Breast epithelium (tissue), 4 donors: ENCODE measurements at regions not wholly inside any gene's neighbourhood (a gene's known extent, or its start where the extent isn't known, plus 50 kb on each side); places are given as distances from the start of the nearest gene placed in this dataset.

Source experiments
- DNase-seq, 2 donors: peaks; one replicate each; pipeline ENCODE4 v3.0.0-alpha.2; 2019; ENCODE audit warnings: low spot score in 2 of 2
- H3K27ac ChIP-seq, 2 donors: fragments of 200-600 bp; sonication (generic) in 1 of 2; one replicate each; pipeline ENCODE4 v1.5.1; 2016 to 2019; ENCODE audit warnings: mild to moderate bottlenecking in 1 of 2
- H3K27me3 ChIP-seq, 2 donors: fragments of 200-600 bp; sonication (generic) in 1 of 2; one replicate each; pipeline versions ENCODE4 v1.5.1 to v1.6.0; 2017 to 2019; ENCODE audit warnings: control low read depth in 1 of 2, mild to moderate bottlenecking in 1 of 2
- H3K36me3 ChIP-seq: fragments of 200-600 bp; one replicate; pipeline ENCODE4 v1.5.1; 2019
- H3K4me1 ChIP-seq, 2 donors: fragments of 200-600 bp; sonication (generic); one replicate each; pipeline ENCODE4 v1.5.1; 2016 to 2019; ENCODE audit warnings: control low read depth in 1 of 2
- H3K4me3 ChIP-seq, 3 donors: fragments of 200-600 bp; sonication (generic); 1 replicate in 2 of 3; 2 replicates in 1 of 3; pipeline ENCODE4 v1.5.1; 2016 to 2019; ENCODE audit warnings: mild to moderate bottlenecking in 3 of 3, moderate library complexity in 2 of 3
- H3K9me3 ChIP-seq, 2 donors: fragments of 200-600 bp; sonication (generic) in 1 of 2; one replicate each; pipeline ENCODE4 v1.5.1; 2016 to 2019; ENCODE audit warnings: control low read depth in 1 of 2
- POLR2A ChIP-seq: fragments of 450-650 bp; IDR thresholded peaks from one replicate; pipeline ENCODE4 v1.6.1; 2016; ENCODE audit warnings: antibody characterized with exemption, mild to moderate bottlenecking, moderate library complexity
- POLR2AphosphoS5 ChIP-seq, 3 donors: sonication (generic); formaldehyde crosslinking; IDR thresholded peaks; one replicate each; pipeline ENCODE4 v1.6.1; 2017; ENCODE audit warnings: antibody characterized with exemption in 3 of 3
- intact Hi-C: fragments of 100-400 bp; cut with DNase I; formaldehyde crosslinking; loops from one replicate; pipeline ENCODE4 v1.15.1; 2023; ENCODE audit warnings: low total_unique reads
- TF ChIP-seq, protein P1 (sequence below), 3 donors: fragments of 450-650 bp; IDR thresholded peaks; one replicate each; pipeline ENCODE4 v1.5.1; 2016 to 2017; ENCODE audit warnings: antibody characterized with exemption in 3 of 3, mild to moderate bottlenecking in 3 of 3, moderate library complexity in 3 of 3

DNA sequence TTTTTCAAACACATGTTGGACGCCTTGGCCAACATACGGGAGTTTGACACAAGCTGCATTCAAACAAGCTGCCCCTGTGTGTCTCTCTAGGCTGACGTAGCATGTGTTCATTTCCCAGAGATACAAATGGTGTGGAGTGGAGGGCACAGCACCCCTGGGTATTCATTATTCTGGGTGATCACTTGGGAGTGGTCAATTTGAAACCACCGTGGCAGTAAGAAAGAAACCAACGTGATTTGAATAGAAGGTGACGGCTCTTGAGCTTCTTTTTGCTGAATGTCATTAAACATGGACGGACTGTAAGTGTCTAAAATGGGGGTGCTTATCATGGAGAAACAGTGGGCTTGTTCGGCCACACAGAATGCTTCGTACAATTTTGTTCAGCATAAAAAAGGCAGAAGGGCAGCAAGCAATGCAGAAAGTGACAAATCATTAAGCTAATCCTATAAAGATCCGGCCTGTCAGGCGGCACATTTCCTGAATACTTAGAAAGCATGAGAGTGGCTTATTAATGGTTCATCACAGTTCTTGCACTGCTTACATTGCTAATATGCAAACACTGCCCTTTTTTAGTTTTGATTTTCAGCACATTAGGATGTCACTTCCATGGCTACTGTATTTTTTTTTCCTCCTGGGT, 1261.9 kb upstream of the CITED2 start:
- Histone ChIP-seq H3K27ac (no peak overlapping the region), H3K36me3 (no peaks in the 10 kb centered on the region), H3K4me1 (no peaks in the 10 kb centered on the region), H3K4me3 (no peak overlapping the region), H3K27me3 (no peaks in the 10 kb centered on the region), H3K9me3 (no peaks in the 10 kb centered on the region)
- intact Hi-C loops: no loop called here
- TF ChIP-seq, protein P1, sequence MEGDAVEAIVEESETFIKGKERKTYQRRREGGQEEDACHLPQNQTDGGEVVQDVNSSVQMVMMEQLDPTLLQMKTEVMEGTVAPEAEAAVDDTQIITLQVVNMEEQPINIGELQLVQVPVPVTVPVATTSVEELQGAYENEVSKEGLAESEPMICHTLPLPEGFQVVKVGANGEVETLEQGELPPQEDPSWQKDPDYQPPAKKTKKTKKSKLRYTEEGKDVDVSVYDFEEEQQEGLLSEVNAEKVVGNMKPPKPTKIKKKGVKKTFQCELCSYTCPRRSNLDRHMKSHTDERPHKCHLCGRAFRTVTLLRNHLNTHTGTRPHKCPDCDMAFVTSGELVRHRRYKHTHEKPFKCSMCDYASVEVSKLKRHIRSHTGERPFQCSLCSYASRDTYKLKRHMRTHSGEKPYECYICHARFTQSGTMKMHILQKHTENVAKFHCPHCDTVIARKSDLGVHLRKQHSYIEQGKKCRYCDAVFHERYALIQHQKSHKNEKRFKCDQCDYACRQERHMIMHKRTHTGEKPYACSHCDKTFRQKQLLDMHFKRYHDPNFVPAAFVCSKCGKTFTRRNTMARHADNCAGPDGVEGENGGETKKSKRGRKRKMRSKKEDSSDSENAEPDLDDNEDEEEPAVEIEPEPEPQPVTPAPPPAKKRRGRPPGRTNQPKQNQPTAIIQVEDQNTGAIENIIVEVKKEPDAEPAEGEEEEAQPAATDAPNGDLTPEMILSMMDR (IDR thresholded peaks at IDR 0.05): no peak
- no peak for TF ChIP-seq POLR2AphosphoS5 (IDR thresholded peaks at IDR 0.05)
- no peak for TF ChIP-seq POLR2A
- no peak for DNase-seq

DNA sequence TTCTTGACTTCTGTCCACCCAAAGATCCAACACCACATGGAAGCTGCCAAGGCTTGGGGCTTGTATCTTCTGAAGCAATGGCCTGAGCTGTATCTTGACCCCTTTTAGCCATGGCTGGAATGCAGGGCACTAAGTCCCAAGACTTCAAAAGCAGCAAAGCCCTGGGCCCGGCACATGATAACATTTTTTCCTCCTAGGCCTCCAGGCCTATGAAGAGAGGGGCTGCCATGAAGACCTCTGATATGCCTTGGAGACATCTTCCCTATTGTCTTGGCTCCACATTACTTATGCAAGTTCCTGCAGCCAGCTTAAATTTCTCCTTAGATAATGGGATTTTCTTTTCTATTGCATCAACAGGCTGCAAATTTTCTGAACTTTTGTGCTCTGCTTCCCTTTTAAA, 1252.6 kb upstream of the CITED2 start:
- no peak for DNase-seq
- H3K4me1 ChIP-seq: no peaks in the 10 kb centered on the region
- no peaks in the 10 kb centered on the region for H3K27me3 ChIP-seq
- peaks cover 14 to 26% of the 10 kb centered on the region in 2 donors for H3K9me3 ChIP-seq
- intact Hi-C loops: no loop called here
- no peak overlapping the region for H3K27ac ChIP-seq
- TF ChIP-seq POLR2AphosphoS5 (IDR thresholded peaks at IDR 0.05) (no peak), POLR2A (no peak)
- TF ChIP-seq, protein P1 (IDR thresholded peaks at IDR 0.05): no peak
- no peaks in the 10 kb centered on the region for H3K36me3 ChIP-seq
- no peak overlapping the region for H3K4me3 ChIP-seq

DNA sequence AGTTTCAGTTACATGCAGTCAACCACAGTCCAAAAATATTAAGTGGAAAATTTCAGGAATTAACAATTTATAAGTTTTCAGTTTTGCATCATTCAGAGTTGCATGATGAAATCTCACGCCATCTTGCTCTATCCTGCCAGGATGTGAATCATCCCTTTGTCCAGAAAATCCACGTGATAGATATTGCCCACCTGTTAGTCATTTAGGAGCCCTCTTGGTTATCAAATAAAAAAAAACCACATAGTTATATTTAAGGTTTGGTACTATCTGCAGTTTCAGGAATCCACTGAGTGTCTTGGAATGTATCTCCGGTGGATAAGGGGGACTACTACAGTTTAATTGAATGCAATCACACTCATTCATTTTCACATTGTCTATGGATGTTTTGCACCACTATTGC, 1249.0 kb upstream of the CITED2 start:
- DNase-seq: no peak
- Histone ChIP-seq H3K27ac (no peak overlapping the region), H3K36me3 (no peaks in the 10 kb centered on the region), H3K4me3 (no peak overlapping the region), H3K4me1 (no peaks in the 10 kb centered on the region), H3K9me3 (peaks cover 14 to 26% of the 10 kb centered on the region in 2 donors), H3K27me3 (no peaks in the 10 kb centered on the region)
- TF ChIP-seq POLR2A: no peak
- TF ChIP-seq, protein P1 (IDR thresholded peaks at IDR 0.05): no peak
- TF ChIP-seq POLR2AphosphoS5 (IDR thresholded peaks at IDR 0.05): no peak
- intact Hi-C loops: no loop called here

DNA sequence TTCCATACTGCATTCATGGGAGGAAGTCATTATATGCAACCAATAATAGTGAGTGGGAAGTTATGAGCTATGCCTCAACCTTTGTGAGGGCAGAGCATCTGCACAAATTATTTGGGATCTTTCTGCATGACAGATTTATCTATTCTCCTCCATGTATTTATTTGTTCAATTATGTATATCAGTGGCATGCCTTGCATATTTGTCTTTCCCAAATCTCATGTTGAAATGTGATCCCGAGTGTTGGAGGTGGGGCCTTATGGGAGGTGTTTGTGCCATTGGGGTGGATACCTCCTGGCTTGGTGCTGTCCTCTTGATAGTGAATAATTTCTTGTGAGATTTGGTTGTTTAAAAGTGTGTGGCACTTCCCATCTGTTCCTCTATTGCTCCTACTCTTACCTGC, 1246.0 kb upstream of the CITED2 start:
- H3K9me3 ChIP-seq: no peaks in the 10 kb centered on the region
- H3K4me1 ChIP-seq: no peaks in the 10 kb centered on the region
- intact Hi-C loops: no loop called here
- no peak for DNase-seq
- no peak overlapping the region for H3K4me3 ChIP-seq
- no peaks in the 10 kb centered on the region for H3K27me3 ChIP-seq
- no peak for TF ChIP-seq POLR2A
- TF ChIP-seq POLR2AphosphoS5 (IDR thresholded peaks at IDR 0.05): no peak
- TF ChIP-seq, protein P1 (IDR thresholded peaks at IDR 0.05): no peak
- H3K27ac ChIP-seq: no peak overlapping the region
- H3K36me3 ChIP-seq: no peaks in the 10 kb centered on the region

DNA sequence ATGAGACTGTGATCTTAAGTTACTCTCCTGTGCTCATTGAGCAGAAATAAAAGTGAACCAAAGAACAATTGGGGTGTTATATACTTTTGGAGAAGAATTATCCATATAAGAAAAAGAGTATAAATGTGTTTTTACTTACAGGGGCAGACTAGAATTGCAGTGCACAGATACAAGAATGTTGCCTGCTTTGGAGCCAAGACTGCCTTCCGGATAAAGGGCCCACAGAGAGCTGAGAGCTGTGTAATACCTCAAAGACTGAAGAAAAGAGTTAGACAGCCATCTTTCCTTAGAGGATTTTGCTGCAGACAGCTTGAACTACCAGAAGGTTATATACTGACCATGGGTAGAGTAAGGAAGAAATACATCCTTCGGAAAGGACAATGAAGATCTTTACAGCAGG, 1235.5 kb upstream of the CITED2 start:
- Histone ChIP-seq H3K27ac (no peak overlapping the region), H3K9me3 (no peaks in the 10 kb centered on the region), H3K27me3 (no peaks in the 10 kb centered on the region), H3K36me3 (no peaks in the 10 kb centered on the region), H3K4me1 (no peaks in the 10 kb centered on the region), H3K4me3 (no peak overlapping the region)
- intact Hi-C loops: loop anchor here (5.0 kb wide), 1 partner anchor 872 kb away; no protein-coding TSS in a partner anchor
- no peak for TF ChIP-seq POLR2AphosphoS5 (IDR thresholded peaks at IDR 0.05)
- TF ChIP-seq, protein P1 (IDR thresholded peaks at IDR 0.05): no peak
- no peak for TF ChIP-seq POLR2A
- DNase-seq: no peak
